Liver (tissue), 8 donors: ENCODE measurements at regions not wholly inside any gene's neighbourhood (a gene's known extent, or its start where the extent isn't known, plus 50 kb on each side); places are given as distances from the start of the nearest gene placed in this dataset.

ENCODE experiments used
- DNase-seq: peaks from one replicate; pipeline ENCODE4 v3.0.0-alpha.2; 2017; ENCODE audit warnings: low spot score
- H3K27ac ChIP-seq, 2 donors: one replicate each; pipeline ENCODE4 v1.7.0; 2013; ENCODE audit warnings: inconsistent platforms in 2 of 2, low read length in 2 of 2, control low read depth in 1 of 2, low read depth in 1 of 2, mild to moderate bottlenecking in 1 of 2
- H3K27me3 ChIP-seq, 4 donors: one replicate each; pipeline versions ENCODE4 v1.6.1 to v1.7.0; 2013; ENCODE audit warnings: low read length in 3 of 4, inconsistent platforms in 1 of 4, mild to moderate bottlenecking in 1 of 4, moderate library complexity in 1 of 4; ENCODE audit not compliant: control insufficient read depth in 4 of 4, insufficient read depth in 4 of 4
- H3K36me3 ChIP-seq, 4 donors: one replicate each; pipeline versions ENCODE4 v1.6.1 to v1.7.0; 2013; ENCODE audit warnings: low read length in 3 of 4, mild to moderate bottlenecking in 3 of 4, low read depth in 1 of 4, moderate library complexity in 1 of 4; ENCODE audit not compliant: control insufficient read depth in 4 of 4, insufficient read depth in 3 of 4
- H3K4me1 ChIP-seq, 4 donors: one replicate each; pipeline versions ENCODE4 v1.6.1 to v1.7.0; 2013; ENCODE audit warnings: low read length in 3 of 4, mild to moderate bottlenecking in 3 of 4, moderate library complexity in 1 of 4; ENCODE audit not compliant: control insufficient read depth in 4 of 4, insufficient read depth in 4 of 4
- H3K4me3 ChIP-seq, 3 donors: one replicate each; pipeline versions ENCODE4 v1.6.1 to v1.7.0; 2013; ENCODE audit warnings: low read length in 3 of 3, control low read depth in 1 of 3, low read depth in 1 of 3, mild to moderate bottlenecking in 1 of 3
- H3K9ac ChIP-seq, 2 donors: one replicate each; pipeline ENCODE4 v1.7.0; 2013; ENCODE audit warnings: low read length in 2 of 2, mild to moderate bottlenecking in 2 of 2, moderate library complexity in 2 of 2, control low read depth in 1 of 2, low read depth in 1 of 2
- H3K9me3 ChIP-seq, 4 donors: one replicate each; pipeline versions ENCODE4 v1.6.1 to v1.7.0; 2013; ENCODE audit warnings: low read length in 3 of 4; ENCODE audit not compliant: control insufficient read depth in 4 of 4
- EGR1 ChIP-seq, 2 donors: IDR thresholded peaks; 2 replicates each; pipeline ENCODE4 v1.6.1; 2016 to 2018; ENCODE audit warnings: antibody characterized with exemption in 2 of 2, low read depth in 2 of 2
- FOXA1 ChIP-seq: IDR thresholded peaks from 2 replicates; pipeline ENCODE4 v1.6.1; 2016; ENCODE audit warnings: antibody characterized with exemption
- FOXA2 ChIP-seq: IDR thresholded peaks from 2 replicates; pipeline ENCODE4 v1.6.1; 2016; ENCODE audit warnings: antibody characterized with exemption
- GABPA ChIP-seq, 2 donors: IDR thresholded peaks in 1 of 2; conservative IDR thresholded peaks in 1 of 2; 2 replicates each; pipeline ENCODE4 v1.6.1; 2016; ENCODE audit warnings: antibody characterized with exemption in 2 of 2, mild to moderate bottlenecking in 1 of 2, moderate library complexity in 1 of 2
- HNF4G ChIP-seq: IDR thresholded peaks from 2 replicates; pipeline ENCODE4 v1.6.1; 2016; ENCODE audit warnings: antibody characterized with exemption
- JUND ChIP-seq, 2 donors: IDR thresholded peaks; 2 replicates each; pipeline ENCODE4 v1.6.1; 2016; ENCODE audit warnings: antibody characterized with exemption in 2 of 2
- RAD21 ChIP-seq, 2 donors: IDR thresholded peaks; 2 replicates each; pipeline ENCODE4 v1.6.1; 2016; ENCODE audit warnings: antibody characterized with exemption in 2 of 2, mild to moderate bottlenecking in 2 of 2
- RXRA ChIP-seq, 2 donors: IDR thresholded peaks; 2 replicates each; pipeline ENCODE4 v1.6.1; 2017 to 2018; ENCODE audit warnings: antibody characterized with exemption in 2 of 2, mild to moderate bottlenecking in 1 of 2
- TAF1 ChIP-seq: conservative IDR thresholded peaks from 2 replicates; pipeline ENCODE4 v1.6.1; 2016; ENCODE audit warnings: antibody characterized with exemption, mild to moderate bottlenecking
- YY1 ChIP-seq: IDR thresholded peaks from 2 replicates; pipeline ENCODE4 v1.6.1; 2016; ENCODE audit warnings: antibody characterized with exemption, mild to moderate bottlenecking
- WGBS: extraction: QIAGEN DNeasy Blood & Tissue Kit; methylation state at CpG from one replicate; pipeline ENCODE4 v1.1.7; 2013; 5-methylcytosine and 5-hydroxymethylcytosine counted together
- TF ChIP-seq, protein P1 (sequence below): IDR thresholded peaks from 2 replicates; pipeline ENCODE4 v1.6.1; 2016; ENCODE audit warnings: antibody characterized with exemption
- TF ChIP-seq, protein P2 (sequence below): IDR thresholded peaks from 2 replicates; pipeline ENCODE4 v1.6.1; 2016; ENCODE audit warnings: antibody characterized with exemption, mild to moderate bottlenecking
- TF ChIP-seq, protein P3 (sequence below): fragments of 150-350 bp; IDR thresholded peaks from 2 replicates; pipeline ENCODE4 v1.5.1; 2017; ENCODE audit warnings: improper control_type of control experiment, low read depth, low read length; ENCODE audit not compliant: missing input control
- TF ChIP-seq, protein P4 (sequence below): IDR thresholded peaks from 2 replicates; pipeline ENCODE4 v1.6.1; 2016; ENCODE audit warnings: antibody characterized with exemption
- donor health status: healthy.
- donor health status: healthy.
- donor health status: healthy.
- donor health status: healthy.
- donor health status: healthy.

DNA sequence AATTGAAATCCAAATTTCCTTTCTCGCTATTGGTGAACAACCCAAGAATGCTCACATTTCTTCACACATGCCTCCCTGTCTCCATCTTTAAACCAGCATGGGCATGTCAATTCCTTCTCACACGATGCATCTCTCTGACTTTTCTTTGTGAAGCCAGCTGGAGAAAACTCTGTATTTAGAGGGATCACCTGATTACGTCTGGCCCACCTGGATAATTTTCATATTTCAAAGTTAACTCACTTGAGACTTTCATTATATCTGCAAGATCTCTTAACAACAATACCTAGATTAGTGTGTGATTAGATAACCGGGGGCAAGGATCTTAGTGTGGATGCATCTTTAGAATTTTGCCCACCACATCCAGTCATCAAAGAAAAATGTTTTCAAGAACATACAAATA, 164.0 kb downstream of the TMEM47 start:
- no peak overlapping the region for H3K9ac ChIP-seq
- DNase-seq, result no peak
- peaks cover 0 to 3% (median 0%) of the 10 kb centered on the region in 4 donors for H3K27me3 ChIP-seq
- 85% methylated on average over 4 of the region's 4 CpGs for WGBS
- TF ChIP-seq HNF4G (no peak), FOXA1 (no peak), GABPA (IDR thresholded peaks at IDR 0.05 in 1 of 2, conservative IDR thresholded peaks at IDR 0.05 in 1 of 2) (no peak)
- TF ChIP-seq, protein P1, sequence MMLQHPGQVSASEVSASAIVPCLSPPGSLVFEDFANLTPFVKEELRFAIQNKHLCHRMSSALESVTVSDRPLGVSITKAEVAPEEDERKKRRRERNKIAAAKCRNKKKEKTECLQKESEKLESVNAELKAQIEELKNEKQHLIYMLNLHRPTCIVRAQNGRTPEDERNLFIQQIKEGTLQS, result no peak
- no peaks in the 10 kb centered on the region for H3K36me3 ChIP-seq
- no peak overlapping the region for H3K27ac ChIP-seq
- no peak overlapping the region for H3K4me3 ChIP-seq
- H3K4me1 ChIP-seq, result no peaks in the 10 kb centered on the region
- H3K9me3 ChIP-seq, result no peaks in the 10 kb centered on the region

DNA sequence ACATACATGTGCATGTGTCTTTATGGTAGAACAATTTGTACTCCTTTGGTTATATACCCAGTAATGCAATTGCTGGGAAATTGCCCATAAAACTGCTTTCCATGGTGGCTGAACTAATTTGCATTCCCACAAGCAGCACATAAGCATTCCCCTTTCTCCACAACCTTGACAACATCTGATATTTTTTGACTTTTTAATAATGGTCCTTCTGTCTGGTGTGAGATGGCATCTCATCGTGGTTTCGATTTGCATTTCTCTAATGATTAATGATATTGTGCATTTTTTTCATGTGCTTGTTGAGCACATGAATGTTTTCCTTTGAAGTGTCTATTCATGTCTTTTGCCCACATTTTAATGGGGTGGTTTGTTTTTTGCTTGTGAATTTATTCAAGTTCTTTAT, 166.0 kb downstream of the TMEM47 start:
- 84% methylated on average over 2 of the region's 2 CpGs for WGBS
- DNase-seq, result no peak
- Histone ChIP-seq H3K27ac (no peak overlapping the region), H3K4me1 (no peaks in the 10 kb centered on the region), H3K27me3 (peaks cover 0 to 3% (median 0%) of the 10 kb centered on the region in 4 donors), H3K9me3 (no peaks in the 10 kb centered on the region), H3K9ac (no peak overlapping the region), H3K36me3 (no peaks in the 10 kb centered on the region), H3K4me3 (no peak overlapping the region)
- TF ChIP-seq, protein P2, sequence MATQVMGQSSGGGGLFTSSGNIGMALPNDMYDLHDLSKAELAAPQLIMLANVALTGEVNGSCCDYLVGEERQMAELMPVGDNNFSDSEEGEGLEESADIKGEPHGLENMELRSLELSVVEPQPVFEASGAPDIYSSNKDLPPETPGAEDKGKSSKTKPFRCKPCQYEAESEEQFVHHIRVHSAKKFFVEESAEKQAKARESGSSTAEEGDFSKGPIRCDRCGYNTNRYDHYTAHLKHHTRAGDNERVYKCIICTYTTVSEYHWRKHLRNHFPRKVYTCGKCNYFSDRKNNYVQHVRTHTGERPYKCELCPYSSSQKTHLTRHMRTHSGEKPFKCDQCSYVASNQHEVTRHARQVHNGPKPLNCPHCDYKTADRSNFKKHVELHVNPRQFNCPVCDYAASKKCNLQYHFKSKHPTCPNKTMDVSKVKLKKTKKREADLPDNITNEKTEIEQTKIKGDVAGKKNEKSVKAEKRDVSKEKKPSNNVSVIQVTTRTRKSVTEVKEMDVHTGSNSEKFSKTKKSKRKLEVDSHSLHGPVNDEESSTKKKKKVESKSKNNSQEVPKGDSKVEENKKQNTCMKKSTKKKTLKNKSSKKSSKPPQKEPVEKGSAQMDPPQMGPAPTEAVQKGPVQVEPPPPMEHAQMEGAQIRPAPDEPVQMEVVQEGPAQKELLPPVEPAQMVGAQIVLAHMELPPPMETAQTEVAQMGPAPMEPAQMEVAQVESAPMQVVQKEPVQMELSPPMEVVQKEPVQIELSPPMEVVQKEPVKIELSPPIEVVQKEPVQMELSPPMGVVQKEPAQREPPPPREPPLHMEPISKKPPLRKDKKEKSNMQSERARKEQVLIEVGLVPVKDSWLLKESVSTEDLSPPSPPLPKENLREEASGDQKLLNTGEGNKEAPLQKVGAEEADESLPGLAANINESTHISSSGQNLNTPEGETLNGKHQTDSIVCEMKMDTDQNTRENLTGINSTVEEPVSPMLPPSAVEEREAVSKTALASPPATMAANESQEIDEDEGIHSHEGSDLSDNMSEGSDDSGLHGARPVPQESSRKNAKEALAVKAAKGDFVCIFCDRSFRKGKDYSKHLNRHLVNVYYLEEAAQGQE, result no peak
- TF ChIP-seq JUND (IDR thresholded peaks at IDR 0.05), result no peak
- TF ChIP-seq, protein P3, sequence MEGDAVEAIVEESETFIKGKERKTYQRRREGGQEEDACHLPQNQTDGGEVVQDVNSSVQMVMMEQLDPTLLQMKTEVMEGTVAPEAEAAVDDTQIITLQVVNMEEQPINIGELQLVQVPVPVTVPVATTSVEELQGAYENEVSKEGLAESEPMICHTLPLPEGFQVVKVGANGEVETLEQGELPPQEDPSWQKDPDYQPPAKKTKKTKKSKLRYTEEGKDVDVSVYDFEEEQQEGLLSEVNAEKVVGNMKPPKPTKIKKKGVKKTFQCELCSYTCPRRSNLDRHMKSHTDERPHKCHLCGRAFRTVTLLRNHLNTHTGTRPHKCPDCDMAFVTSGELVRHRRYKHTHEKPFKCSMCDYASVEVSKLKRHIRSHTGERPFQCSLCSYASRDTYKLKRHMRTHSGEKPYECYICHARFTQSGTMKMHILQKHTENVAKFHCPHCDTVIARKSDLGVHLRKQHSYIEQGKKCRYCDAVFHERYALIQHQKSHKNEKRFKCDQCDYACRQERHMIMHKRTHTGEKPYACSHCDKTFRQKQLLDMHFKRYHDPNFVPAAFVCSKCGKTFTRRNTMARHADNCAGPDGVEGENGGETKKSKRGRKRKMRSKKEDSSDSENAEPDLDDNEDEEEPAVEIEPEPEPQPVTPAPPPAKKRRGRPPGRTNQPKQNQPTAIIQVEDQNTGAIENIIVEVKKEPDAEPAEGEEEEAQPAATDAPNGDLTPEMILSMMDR, result no peak
- no peak for TF ChIP-seq YY1
- no peak for TF ChIP-seq RXRA (IDR thresholded peaks at IDR 0.05)
- TF ChIP-seq HNF4G, result no peak

DNA sequence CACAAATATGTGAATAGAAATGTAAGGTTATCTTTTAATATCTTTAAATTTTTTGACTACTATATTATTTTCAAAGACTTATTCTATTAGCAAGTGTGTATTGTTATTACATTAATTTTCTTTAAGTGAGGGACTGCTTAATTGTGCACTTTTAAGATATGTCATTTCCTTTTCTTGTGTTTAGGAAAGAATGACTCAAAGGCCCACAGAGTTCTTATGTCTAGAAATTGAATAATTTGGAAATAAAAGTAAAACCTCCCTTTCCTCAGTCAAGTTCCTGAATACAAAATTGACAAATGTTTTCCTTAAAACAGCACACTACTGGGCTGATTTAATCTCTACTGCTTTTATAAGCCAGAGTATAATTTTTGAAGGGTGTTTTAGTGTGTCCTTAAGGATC, 169.7 kb downstream of the TMEM47 start:
- no peak overlapping the region for H3K27ac ChIP-seq
- H3K4me1 ChIP-seq, result no peaks in the 10 kb centered on the region
- no peaks in the 10 kb centered on the region for H3K36me3 ChIP-seq
- H3K9me3 ChIP-seq, result no peaks in the 10 kb centered on the region
- H3K9ac ChIP-seq, result no peak overlapping the region
- no peak for TF ChIP-seq RXRA (IDR thresholded peaks at IDR 0.05)
- TF ChIP-seq, protein P1, result no peak
- TF ChIP-seq FOXA2, result no peak
- no peak for TF ChIP-seq HNF4G
- TF ChIP-seq JUND (IDR thresholded peaks at IDR 0.05), result no peak
- TF ChIP-seq, protein P2, result no peak
- TF ChIP-seq, protein P4, sequence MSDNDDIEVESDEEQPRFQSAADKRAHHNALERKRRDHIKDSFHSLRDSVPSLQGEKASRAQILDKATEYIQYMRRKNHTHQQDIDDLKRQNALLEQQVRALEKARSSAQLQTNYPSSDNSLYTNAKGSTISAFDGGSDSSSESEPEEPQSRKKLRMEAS, result no peak
- no peak for TF ChIP-seq RAD21 (IDR thresholded peaks at IDR 0.05)
- no peak for TF ChIP-seq FOXA1
- TF ChIP-seq EGR1 (IDR thresholded peaks at IDR 0.05; ENCODE audit: low read depth in 2 of 2), result no peak
- TF ChIP-seq TAF1, result no peak
- no peak for DNase-seq
- peaks cover 0 to 3% (median 0%) of the 10 kb centered on the region in 4 donors for H3K27me3 ChIP-seq
- no peak overlapping the region for H3K4me3 ChIP-seq
